ENCODE measurements at regions not wholly inside any gene's neighbourhood (a gene's known extent, or its start where the extent isn't known, plus 50 kb on each side); places are given as distances from the start of the nearest gene placed in this dataset.

DNA sequence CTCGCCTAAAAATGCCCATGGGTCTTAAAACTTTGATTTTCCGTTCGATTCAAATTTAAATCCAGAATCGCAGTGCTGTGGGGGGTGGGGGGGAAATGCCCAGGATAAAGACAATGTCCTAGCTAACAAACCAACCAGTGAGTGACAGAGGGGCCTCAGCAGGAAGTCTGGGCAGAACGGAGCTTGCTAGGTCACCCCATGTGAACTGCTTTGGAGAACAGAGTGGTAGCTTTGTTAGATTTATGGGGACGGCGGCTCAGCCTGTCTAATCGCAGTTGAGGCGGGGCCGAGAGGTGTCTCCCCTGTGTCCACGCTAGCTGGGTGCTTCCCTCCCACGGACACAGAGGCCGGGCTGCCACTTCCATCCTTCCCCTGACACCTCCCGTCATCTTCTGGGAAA lies 243.9 kb downstream of the CTTN start:
- Histone ChIP-seq H3K27me3 (no peaks in the 10 kb centered on the region), H3K4me3 (ENCODE audit: low read depth, low read length) (no peak overlapping the region), H3K4me1 (peaks cover 3% of the 10 kb centered on the region; the same call in 1 of the 2 replicates), H3K36me3 (no peaks in the 10 kb centered on the region), H3K9me3 (no peaks in the 10 kb centered on the region)
- DNase-seq: no peak
- TF ChIP-seq, protein P1, sequence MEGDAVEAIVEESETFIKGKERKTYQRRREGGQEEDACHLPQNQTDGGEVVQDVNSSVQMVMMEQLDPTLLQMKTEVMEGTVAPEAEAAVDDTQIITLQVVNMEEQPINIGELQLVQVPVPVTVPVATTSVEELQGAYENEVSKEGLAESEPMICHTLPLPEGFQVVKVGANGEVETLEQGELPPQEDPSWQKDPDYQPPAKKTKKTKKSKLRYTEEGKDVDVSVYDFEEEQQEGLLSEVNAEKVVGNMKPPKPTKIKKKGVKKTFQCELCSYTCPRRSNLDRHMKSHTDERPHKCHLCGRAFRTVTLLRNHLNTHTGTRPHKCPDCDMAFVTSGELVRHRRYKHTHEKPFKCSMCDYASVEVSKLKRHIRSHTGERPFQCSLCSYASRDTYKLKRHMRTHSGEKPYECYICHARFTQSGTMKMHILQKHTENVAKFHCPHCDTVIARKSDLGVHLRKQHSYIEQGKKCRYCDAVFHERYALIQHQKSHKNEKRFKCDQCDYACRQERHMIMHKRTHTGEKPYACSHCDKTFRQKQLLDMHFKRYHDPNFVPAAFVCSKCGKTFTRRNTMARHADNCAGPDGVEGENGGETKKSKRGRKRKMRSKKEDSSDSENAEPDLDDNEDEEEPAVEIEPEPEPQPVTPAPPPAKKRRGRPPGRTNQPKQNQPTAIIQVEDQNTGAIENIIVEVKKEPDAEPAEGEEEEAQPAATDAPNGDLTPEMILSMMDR (IDR thresholded peaks at IDR 0.05; ENCODE audit: low read depth, low read length): no peak

DNA sequence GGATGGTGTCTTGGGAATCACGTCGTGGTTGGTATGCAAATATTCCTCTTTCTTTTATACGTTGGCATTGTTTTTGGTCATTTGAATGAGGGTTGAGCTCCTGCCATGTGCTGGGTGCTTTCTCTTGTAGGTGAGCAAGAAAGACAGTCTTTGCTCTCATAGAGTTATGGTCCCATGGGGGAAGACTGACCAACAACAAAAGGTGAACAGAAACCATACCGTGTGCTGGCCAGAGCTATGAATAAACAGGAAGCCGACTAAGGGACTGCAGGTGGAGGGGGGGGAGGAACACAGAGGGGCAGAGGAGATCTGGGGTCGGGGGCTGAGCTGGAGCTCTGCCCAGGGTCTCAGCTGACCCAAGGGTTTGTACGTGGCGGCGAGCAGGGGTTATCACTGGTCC lies 245.3 kb downstream of the CTTN start:
- DNase-seq: no peak
- Histone ChIP-seq H3K4me3 (ENCODE audit: low read depth, low read length) (no peak overlapping the region), H3K9me3 (no peaks in the 10 kb centered on the region), H3K27me3 (no peaks in the 10 kb centered on the region), H3K4me1 (peaks cover 3% of the 10 kb centered on the region; the same call in 1 of the 2 replicates), H3K36me3 (no peaks in the 10 kb centered on the region)
- TF ChIP-seq, protein P1 (IDR thresholded peaks at IDR 0.05; ENCODE audit: low read depth, low read length): no peak

DNA sequence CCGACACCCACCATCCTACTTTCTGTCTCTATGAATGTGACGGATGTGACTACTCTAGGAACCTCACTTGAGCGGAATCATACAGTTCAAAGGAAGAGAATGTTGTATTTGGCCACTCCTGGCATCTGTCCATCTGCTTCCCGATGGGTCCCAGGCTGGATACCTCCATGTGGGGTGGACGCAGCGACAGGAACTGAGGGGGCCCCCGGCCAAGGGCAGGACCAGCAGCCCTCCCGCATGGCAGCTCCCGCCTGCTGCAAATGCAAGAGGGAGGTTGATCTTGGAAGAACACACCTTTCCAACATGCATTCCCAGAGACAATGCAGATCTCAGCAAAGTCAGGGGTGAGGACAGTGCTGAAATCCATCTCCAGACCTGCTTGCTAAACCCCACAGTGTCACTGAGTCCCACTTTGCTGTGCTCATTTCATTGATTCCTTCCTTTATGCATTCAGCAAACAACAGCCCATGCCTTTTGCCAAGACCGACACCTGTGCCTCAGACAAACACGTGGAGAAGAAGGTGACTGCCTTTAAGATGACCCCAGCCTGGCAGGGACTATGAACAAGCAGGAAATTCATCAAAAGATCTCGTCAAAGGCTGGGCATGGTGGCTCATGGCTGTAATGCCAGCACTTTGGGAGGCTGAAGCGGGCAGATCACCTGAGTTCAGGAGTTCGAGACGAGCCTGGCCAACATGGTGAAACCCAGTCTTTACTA lies 246.2 kb downstream of the CTTN start:
- no peak for DNase-seq
- Histone ChIP-seq H3K27me3 (no peaks in the 10 kb centered on the region), H3K9me3 (no peaks in the 10 kb centered on the region), H3K4me3 (ENCODE audit: low read depth, low read length) (no peak overlapping the region), H3K36me3 (no peaks in the 10 kb centered on the region), H3K4me1 (peaks cover 3% of the 10 kb centered on the region; the same call in 1 of the 2 replicates)
- TF ChIP-seq, protein P1 (IDR thresholded peaks at IDR 0.05; ENCODE audit: low read depth, low read length): no peak

DNA sequence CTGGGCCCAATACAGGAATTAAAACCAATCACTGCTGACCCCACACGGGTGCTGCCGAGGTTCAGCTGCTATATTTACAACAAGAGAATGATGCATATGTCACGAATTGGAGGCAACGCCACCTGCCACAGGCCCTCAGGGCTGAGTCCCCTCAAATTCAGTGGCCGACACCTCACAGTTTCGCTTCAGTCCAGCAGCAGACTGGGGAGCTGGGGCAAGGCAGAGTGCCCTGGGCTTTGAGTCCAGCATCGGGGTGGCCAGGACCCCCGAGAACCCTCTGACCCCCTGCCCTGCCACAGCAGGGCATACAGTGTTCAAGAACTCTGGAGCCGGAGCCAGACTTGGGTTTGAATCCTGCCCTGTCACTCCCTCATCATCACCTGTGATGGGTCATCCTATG lies 247.2 kb downstream of the CTTN start:
- Histone ChIP-seq H3K27me3 (no peaks in the 10 kb centered on the region), H3K9me3 (no peaks in the 10 kb centered on the region), H3K36me3 (no peaks in the 10 kb centered on the region), H3K4me1 (peaks cover 3% of the 10 kb centered on the region; the same call in 1 of the 2 replicates), H3K4me3 (ENCODE audit: low read depth, low read length) (no peak overlapping the region)
- TF ChIP-seq, protein P1 (IDR thresholded peaks at IDR 0.05; ENCODE audit: low read depth, low read length): no peak
- no peak for DNase-seq

DNA sequence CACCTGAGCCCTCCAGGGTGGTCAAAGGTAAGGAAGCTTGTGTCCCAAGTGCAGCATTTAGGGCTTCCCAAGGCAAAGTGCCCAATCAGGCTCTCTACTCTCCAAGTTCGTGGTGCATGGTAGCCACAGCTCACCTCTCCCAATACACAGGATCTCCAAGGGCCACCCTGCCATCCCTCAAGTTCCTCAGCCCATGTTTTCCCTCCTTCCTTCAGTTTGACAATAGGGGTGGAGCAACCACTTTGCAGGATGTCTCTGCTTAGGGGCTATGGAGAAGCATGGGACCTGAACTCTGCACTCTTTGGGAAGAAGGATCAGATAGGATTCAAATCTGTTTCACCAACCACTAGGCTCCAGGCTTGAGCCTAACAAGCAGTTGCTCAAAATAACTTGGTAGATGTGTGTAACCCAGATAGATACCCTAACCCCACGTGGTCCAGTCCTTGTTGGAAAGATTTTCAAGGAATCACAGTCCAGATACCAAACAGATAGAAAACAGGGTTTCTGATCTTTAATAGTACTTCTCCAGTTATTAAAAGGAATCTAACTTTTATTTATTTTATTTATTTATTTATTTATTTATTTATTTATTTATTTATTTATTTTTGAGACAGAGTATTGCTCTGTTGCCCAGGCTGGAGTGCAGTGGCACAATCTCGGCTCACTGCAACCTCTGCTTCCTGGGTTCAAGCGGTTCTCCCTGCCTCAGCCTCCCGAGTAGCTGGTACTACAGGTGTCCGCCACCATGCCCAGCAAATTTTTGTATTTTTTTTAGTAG lies 248.1 kb downstream of the CTTN start:
- H3K36me3 ChIP-seq: no peaks in the 10 kb centered on the region
- H3K27me3 ChIP-seq: no peaks in the 10 kb centered on the region
- no peak overlapping the region for H3K4me3 ChIP-seq (ENCODE audit: low read depth, low read length)
- H3K9me3 ChIP-seq: no peaks in the 10 kb centered on the region
- TF ChIP-seq, protein P1 (IDR thresholded peaks at IDR 0.05; ENCODE audit: low read depth, low read length): no peak
- no peak for DNase-seq
- H3K4me1 ChIP-seq: peaks cover 3% of the 10 kb centered on the region; the same call in 1 of the 2 replicates

All from BE2C (cell line).